ENCODE measurements at regions not wholly inside any gene's neighbourhood (a gene's known extent, or its start where the extent isn't known, plus 50 kb on each side); places are given as distances from the start of the nearest gene placed in this dataset.

DNA sequence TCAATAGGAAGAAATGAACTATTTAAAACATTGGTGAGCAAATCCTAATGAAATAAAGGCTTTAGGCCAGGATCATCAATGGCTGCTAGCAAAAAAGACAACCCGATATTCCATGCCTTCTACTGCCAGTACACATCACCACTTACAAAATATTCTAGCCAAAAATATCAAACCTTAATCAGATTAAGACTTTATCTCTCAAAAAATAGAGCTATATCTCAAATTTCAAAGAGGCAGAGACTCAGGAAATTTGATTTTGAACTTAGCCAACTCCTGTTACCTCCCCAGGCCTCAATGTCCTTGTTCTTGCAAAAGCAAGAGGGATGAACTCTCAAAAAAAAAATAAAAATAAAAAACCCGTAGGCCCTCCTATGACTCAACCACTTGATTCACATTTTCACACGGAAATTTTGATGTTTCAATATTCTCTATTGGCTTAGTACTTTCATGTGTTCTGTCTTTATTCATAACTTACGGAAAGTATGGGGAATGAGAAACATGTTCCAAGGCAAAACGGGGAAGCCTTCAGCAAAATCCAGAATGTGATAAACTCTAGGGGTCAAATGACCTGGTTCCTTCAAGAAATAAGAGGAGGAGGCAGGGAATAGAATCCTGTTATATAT lies 273.3 kb upstream of the ZPLD1 start:
- DNase-seq: no peak

DNA sequence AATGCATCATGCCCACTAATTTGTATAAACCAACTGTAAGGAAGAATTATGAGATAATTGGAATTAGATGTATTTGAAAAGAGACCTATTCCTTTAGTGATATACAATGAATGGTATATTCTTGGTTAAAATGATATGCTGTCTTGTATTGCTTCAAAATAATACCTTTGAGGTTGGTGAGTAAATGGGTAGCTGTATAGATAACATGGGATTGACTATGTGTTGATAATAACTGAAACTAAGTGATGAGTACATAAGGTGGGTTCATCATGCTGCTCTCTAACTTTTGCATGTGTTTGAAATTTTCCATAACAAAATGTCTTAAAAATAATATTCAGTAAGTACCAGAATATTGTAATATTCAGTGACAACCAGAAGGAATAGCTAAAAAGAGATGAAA lies 272.6 kb upstream of the ZPLD1 start:
- no peak for DNase-seq

DNA sequence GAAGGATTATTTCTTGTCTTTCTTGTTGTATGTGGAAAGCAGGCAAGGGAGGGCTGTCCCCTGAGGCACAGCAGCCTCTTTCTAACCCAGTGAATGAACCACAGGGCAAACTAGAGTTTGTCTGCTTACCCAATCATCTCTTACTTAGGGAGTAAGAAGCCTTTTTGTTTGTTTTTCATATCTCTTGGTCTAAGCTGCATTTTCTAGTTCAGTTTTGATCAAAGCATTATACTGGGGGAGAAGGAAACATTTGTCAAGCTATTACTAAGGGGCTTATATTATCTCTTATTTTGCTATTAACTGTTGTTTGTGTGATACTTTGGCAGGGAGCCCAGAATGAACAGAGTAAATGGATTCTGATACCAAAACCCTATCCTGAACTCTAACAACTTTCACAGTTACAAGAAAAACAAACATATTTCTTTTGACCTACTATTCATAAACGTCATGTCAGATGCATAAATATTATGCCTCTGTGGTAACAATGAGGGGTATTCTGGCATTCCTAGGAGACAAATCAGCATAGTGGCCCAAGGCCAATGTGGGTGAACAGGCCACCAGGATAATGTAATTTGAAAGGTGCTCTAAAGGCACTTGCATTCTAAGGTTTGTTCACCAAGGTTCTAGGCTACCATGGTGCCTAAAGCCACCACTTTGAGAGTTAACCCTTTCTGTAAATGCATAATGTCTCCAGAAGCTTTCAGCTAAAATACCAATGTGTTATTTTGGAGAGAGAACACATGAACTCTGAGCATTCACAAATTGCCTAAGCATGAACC lies 271.6 kb upstream of the ZPLD1 start:
- DNase-seq: no peak

DNA sequence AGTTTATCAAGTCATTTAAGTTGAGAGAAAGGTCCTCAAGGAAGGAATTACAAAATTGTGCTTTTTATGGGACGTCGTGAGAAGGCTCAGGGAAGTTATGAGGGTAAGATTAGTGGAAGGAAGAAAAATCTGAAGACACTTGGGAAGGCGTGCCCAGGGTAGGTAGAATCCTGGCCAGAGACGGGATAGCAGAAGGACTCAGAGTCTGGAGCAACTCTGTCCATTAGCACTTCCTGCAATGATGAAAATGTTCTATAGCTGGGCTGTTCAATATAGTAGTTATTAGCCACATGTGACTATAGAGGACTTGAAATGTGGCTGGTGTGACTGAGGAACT lies 271.0 kb upstream of the ZPLD1 start:
- DNase-seq: no peak

DNA sequence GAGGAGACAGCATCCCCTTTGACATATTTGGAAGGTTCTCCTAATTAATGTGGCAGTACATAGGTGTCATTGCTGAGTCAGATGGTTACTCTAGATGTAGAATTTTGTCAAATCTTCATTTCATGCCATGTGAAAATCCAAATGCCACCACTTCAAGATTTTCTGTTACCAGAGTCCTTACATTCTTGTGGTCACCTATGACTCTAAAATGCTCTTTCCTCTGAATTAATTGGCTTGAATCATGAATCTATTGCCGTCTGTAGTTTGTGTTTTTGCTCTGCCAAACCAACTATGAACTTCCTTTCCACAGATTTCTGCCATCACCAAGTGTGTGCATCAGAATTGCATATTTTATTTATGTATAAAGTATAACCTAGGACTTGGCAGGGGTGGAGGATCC lies 269.4 kb upstream of the ZPLD1 start:
- DNase-seq: no peak

DNA sequence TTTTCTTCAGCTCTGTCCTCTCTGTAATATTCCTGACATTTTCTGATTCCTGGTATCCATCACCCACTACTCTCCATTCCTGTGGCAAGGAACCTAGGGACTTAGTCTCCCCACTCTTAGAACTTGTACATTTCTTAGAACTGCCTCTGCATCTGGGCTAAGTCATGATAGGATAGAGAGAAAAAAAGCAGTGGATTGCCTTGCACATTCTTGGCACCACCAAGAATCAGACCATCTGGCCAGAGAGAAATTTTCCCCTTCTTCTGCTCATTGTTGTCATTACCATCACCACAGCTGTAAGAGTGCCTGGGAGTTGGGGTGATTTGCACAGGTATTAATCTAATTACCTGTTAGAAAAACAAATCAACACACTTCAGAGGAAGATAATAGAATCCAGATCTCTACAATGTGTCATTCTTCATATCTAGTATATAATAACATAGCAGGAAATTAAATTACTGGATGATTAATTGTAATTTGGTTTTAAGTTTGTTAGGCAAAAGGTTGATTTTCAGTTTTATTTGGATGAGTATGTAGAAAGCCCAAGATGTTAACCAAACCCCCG lies 264.8 kb upstream of the ZPLD1 start:
- DNase-seq: no peak

DNA sequence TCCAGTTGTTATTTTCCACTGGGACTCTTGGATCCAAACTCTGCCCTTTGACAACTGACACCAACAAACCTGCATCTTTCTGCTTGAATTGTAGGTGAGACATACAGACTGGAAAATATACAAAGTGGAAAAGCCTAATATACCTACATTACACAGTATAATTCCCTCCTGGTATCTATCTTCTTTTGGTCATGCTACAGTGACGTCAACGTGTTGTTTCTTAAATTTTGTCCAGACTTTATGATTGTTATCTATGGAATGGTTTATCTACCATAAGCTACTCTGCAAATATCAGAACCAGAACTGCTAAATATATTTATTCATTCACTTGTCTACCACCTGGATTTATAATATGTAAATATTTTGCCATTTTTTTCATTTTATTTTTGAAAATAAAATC lies 264.3 kb upstream of the ZPLD1 start:
- DNase-seq: no peak

DNA sequence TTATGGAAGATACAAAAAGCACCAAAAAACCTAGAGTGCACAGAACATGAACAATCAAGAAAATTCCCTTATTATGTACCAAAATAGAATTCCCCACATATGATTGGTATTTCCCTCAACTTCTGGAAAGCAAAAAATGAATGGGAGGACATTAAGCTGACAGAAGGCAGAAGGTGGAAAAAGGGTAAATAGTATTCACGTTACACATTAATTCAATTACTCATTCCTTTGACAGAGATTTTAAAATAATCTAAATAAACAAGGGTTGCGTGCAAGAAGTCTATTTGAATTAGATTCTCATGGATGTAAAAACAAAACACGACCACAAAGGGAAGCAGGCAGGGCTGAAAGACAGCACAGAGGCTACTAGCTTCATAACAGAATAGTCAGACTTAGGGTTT lies 260.5 kb upstream of the ZPLD1 start:
- DNase-seq: no peak

DNA sequence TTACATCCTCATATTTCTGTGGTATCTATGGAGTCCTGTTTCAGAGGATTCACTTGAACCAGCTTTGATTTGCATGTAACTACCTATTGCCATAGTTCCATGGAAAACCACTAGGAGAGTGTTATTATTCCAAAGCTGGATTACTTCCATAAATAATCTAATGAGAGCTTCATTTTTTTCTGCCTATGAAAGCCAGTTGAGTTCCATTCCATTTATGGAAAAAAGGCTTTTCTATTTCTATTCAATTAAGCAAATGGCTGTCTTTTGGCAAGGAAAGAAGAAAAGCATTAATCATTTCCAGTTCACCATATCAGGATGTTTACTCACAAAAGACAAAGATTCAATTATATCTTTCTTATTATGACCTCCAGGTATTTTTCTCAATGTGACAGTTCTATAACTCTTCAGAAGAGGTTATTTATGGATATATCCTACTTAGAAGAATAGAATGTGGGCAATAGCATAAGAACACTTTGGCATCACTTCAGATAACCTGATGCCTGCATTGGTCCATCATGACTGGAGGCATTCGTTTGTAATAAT lies 259.9 kb upstream of the ZPLD1 start:
- no peak for DNase-seq

DNA sequence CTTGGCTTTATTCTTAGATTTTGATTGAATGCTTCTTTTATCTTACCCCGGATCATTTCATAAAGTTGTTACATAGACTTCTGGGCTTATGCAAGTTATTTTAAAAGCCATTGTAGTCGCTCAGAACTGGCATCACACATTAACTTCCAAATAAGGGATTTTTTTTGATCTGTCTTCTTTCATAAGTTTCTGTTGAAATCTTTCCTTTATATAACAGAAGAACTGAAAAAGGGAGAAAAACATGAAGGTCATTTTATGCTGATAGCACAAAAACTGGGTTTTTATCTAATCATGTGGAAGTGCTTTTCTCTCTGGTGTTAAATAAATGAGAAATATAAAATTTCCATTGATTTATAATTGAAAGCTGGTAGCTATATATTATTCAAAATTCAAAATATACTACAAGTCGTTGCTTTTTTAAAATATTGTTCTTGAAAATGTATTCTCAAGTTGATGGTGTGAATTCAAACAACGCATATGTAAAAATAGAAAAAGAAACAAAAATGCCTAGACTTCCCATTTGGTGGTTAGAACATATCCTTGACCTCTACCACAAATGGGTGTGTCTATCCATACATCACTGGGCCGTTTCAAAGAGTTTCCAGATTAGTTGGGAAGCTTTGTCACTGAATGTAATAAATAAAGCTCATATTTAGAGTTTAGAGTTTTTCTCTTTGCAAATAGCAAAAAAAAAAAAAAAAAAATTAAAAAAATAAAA lies 258.3 kb upstream of the ZPLD1 start:
- DNase-seq: no peak

DNA sequence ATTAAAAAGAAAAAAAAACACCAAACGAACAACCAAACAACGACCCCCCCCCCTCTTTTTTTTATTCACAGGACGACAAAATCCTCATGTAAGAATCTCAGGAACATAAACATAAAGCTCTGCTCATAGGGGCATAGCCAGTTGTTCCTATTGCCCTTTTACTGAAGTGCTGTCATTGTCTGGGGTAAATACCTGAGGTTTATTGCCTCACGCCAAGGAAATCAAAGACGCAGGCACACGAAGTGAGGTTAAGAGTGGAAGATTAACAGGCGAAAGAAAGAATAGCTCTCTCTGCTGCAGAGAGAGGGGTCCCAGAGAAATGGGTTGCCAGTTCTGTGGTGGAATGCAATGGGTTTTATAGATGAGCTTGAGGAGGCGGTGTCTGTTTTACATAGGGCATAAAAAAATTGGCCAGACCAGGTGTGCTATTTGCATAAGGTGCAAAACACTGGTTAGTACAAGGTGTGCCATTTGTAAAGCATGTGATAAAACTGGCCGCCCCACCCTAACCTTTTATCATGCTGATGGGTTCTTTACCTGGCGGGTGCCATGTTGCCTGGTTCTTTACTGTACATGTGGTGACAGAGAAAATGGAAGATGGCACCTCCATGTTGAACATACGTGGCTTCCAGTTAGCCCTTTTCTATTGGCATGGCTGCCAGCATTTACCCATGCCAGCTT lies 257.6 kb upstream of the ZPLD1 start:
- DNase-seq: no peak

DNA sequence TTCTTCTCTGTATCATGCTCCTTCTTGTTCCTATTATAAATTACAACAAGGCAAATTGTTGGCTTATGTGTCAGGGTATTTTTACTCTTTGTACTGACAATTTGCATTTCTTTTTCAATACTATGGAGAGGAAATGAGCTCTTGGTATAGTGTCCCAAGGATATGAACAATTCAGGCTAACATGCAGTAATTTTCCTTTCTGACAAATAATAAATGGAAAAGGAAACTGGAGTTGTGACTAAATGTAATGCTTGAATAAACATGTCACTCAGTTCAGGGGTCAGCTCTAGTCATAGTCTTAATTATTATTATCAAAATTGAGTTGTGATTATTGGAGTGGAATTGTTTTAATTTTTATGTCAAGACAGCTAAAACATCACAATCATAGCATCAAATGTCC lies 256.0 kb upstream of the ZPLD1 start:
- no peak for DNase-seq

DNA sequence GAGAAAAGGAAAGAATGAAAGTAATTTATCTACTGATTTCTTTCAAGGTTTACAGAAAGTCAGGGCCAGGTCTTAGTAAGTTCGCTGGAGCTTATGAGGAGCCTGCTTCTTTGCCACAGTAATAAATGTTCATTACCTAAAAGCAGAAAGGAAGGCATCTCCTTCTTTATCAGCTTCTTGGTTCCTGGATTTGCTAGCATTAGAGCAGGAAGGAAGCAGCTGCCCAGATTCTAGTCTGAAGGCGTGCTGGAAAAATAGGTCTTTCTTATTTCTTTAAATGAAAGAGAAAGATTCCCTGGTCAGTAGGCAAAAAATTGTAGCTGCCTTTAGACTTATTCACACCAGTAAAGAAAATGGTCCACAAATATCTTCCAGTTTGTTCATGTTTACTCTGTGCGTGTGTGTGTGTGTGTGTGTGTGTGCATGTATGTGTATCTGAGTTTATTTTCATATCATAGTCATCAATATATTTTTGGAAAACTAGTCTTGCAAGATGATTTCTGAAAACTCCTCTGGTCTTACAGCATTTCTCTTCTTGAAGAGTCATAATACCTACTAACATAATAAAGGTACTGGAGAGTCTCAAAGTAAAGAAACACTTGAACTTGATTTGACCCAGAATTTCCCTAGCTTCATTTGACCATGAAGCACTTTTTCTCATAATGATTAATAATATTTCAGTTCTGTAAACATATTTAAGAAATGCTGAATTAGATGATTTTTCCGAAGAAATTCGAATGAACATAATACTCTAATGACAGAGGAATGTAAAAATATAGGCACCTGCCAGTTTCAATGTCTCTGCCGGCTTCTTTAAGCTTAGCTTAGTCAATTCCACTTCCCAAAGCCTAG lies 255.3 kb upstream of the ZPLD1 start:
- DNase-seq: no peak

DNA sequence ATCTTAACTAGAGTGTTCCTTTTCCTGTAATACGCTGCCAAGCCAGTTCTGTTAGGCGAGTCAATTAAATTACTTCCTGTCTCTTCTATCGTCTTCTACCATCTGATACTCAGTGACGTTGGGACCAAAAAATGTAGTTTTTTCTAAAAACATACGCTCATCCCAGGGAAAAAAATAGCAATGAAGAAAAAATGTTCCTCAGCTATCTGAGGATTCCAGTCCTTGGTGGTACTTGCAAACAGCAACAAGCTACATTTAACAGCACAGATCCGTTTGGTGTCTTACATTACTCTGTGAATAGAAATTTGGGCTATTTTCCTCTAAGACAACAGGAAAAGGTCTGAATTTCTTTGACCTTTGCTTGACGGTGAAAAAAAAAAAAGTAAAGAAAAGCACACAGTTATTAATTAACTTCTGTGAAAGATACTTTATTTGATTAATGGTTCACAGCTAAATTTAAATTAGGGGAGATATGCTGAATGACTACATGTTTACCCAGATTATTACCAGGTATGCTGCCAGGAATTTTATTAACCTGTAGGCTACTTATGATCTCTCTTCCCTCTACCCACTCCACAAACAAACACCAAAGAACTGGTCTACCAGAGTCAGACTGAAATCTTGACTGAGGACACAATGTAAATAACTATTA lies 254.4 kb upstream of the ZPLD1 start:
- no peak for DNase-seq

DNA sequence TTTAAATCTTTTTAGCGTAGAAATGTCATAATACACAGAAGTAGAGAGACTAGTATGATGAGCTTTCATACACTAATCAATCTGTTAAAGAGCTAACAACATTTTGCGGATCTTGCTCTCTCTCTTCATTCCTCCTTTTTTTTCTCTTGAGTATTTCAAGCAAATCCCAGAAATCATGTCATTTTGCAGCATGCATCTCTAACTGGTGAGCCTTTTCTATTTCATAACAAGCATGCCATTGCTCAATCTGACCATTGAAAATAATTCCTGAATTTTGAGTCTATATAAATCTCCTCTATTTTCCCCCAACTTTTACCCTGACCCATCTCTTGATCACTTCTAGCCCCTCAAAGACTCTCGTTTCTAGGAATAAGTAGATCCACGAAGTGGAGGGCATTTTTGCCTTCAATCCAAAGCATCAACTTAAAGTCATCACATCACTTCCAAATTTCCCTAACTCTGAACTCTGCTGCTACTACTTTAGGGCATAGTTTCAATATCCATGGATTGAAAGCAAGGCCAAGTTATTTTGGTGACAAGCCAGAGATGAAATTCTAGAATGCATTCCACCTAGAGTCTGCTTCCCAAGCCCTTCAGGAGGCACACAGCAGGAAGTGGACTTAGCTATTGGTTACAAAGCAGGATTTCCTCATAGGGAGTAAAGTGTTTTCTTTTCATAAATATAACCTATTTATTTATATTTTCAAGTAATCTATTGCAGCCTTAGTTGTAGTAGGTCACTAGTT lies 253.5 kb upstream of the ZPLD1 start:
- DNase-seq: no peak

DNA sequence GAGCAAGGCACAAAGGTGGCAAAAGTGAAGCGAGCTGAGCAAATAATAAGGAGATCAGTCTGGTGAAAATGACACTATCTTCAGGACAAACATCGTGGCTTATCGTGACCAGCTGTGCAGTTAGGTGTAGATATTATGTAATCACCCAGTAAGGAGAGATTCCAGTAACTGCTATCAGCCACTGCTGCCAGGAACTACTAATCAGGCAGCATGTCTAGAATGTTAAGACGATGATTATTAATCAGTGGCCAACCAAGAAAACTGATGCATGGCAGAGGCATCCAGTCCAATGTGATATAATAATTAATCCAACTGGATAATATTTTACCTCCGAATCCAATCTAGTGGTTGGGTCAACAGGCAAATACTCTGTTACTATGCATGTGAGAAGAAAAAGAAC lies 252.7 kb upstream of the ZPLD1 start:
- no peak for DNase-seq

DNA sequence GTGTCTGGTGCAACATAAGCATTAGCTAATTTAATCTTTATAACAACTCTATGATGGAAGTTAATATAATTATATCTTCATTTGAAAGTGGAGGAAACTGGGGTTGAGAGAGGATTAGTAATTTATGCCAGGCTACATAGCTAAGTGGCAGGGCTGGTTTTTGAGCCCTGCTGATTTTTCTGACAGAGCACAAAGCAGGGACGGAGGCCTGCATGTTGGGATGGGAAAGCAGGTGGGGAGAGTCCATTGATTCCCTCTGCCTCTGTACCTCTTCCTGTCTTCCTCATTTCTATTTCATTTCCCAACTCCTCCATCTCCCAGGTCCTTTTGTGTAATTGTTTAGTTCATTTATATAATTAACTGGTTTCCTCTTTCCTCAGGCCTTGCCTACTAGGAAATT lies 251.6 kb upstream of the ZPLD1 start:
- no peak for DNase-seq

DNA sequence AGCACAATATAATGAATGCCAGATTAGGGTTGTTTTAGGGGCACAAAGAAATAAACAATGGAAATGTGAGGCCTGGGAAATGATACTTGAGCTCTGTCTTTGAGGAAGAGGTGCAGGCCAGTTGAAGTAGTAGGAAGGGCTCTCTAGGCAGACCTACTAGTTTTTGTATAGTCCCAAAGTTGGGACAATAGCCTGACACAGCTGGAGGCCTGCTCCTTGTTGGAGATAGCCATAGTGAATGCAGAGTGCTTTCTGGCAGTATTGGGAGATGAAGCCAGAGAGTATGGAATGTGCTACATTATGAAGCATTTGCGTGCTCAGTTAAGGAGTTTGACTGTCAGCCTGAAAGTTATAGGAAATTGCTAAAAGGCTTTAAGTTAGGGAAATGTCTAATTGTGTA lies 251.2 kb upstream of the ZPLD1 start:
- DNase-seq: no peak

DNA sequence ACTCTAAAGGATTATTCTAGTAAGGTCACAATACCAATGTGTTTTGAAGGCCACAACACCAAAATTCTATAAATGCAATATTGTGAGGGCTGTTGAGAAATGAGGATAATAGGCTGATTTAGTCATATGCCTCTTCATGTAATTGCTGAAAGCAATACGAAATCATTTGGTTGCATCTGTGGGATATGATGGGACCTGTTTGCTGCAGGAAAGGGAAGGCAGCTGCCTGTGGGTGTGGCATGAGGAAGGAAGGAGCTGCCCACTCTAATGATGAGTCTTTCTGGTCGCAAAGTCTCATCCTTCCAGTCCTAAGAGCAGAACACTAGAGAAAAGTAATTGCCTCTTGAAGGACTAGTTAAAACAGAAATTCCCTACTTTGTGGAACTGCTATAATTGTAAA lies 245.3 kb upstream of the ZPLD1 start:
- DNase-seq: no peak

DNA sequence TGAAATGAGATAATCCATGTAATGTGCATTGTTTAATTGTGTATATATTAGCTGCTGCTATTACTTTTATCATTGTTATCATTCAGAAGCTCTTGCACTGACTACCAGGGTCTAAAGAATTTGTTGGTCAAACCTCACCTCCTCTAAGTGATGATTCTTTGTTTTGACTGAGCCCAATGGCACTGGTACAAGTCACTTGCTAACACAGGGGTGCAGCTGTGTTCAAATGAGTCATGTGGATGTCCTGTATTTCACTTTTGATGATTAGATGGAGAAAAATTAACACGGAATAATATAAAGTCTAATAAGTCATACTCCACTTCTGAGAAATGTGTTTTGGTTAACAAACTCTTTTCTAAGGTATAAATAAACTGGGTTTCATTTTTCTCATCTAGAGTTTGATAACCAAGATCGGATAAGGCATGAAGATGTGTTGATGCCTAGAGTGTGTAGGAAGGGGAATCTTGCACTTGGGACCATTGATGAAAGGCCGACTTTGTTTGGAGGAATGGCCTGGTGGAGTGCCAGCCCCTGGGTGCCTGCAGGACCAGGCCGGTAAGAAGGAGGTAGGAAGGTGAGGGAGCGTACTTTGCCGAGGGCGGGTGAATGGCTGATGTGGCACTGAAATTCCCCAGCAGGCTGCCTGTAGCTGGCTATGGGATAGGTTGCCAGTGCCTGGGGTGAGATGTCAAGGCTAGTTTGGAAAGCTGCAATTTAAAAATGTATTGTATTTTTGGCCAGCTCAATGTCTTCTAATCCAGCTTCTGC lies 244.7 kb upstream of the ZPLD1 start:
- DNase-seq: no peak

Data from activated effector memory CD4-positive, alpha-beta T cell treated with anti-CD3 and anti-CD28 coated beads, Interleukin-2, amount 50 U/mL, for 16 hours (primary cell).